ENCODE measurements at regions not wholly inside any gene's neighbourhood (a gene's known extent, or its start where the extent isn't known, plus 50 kb on each side); places are given as distances from the start of the nearest gene placed in this dataset.

DNA sequence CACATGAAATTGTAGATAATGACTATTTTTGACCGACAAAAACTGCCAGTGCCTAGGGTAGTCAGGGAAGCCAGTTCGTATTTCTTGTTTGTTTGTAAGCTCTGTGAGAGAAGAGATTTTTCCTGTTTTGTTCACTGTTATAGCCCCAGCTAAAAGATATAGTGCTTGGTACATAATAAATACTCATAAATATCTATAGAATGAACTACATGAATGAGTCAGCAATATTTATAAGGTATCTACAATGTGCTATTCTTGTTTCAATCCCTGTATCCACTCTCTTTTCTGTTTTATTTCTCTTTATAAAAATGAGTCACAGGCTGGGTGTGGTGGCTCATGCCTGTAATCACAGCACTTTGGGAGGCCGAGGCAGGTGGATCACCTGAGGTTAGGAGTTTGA lies 275.6 kb upstream of the FANCL start:
- ATAC-seq (no peak), DNase-seq (no peak)
- Mint-ChIP-seq H3K27ac (no peak overlapping the region), H3K27me3 (peaks cover 0 to 8% (median 0%) of the 10 kb centered on the region in 5 donors), H3K4me1 (no peaks in the 10 kb centered on the region), H3K4me3 (no peak overlapping the region), H3K9me3 (no peaks in the 10 kb centered on the region), H3K36me3 (no peaks in the 10 kb centered on the region)
- Histone ChIP-seq H3K4me3 (ENCODE audit: low read length) (no peak overlapping the region), H3K9me3 (ENCODE audit: control insufficient read depth in 2 of 3, low read length in 3 of 3) (no peaks in the 10 kb centered on the region), H3K36me3 (ENCODE audit: control insufficient read depth in 2 of 3, insufficient read depth in 3 of 3, low read length in 3 of 3) (no peaks in the 10 kb centered on the region), H3K4me1 (ENCODE audit: control insufficient read depth in 2 of 2, insufficient read depth in 2 of 2, low read length in 2 of 2) (no peaks in the 10 kb centered on the region), H3K27ac (ENCODE audit: low read depth, low read length) (no peak overlapping the region), H3K27me3 (ENCODE audit: control insufficient read depth in 2 of 2, insufficient read depth in 2 of 2, low read length in 2 of 2) (no peaks in the 10 kb centered on the region)
- intact Hi-C loops (cut with micrococcal nuclease): no loop called here
- POLR2A ChIA-PET: no interaction called here
- CTCF ChIA-PET: no interaction called here

DNA sequence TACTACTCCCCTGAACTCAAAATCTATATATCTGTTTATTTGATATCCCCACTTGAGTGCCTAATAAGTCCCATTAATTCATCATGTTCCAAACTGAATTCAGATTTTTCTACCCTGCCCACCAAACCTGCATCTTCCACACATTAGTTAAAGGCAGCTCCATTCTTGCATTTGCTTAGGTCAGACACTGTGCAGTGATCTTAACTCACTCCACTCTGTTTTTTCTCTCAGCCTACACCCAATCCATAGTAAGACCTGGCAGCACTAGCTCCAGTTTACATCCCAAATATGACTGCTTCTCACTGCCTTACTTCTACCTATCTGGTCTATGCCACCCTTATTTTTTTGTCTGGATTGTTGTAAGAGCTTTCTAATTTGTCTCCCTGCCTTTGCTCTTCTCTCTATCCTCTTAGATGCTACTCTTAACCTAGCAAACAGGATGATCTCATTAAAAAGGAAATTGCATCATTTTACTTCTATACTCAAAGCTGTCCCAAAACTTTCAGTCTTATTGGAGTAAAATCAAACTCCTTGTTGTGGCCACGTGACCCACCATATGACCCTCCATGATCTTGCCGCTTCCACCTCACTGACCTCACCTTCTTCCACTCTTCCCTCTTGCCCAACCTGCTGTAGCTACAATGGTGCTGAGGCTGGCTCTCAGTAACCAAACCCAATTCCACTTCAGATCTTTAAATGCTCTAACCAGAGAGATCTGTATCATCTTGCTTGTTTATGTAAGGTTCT lies 274.9 kb upstream of the FANCL start:
- H3K27me3 ChIP-seq (ENCODE audit: control insufficient read depth in 2 of 2, insufficient read depth in 2 of 2, low read length in 2 of 2): no peaks in the 10 kb centered on the region
- no peaks in the 10 kb centered on the region for H3K36me3 Mint-ChIP-seq
- H3K27ac ChIP-seq (ENCODE audit: low read depth, low read length): no peak overlapping the region
- no peak overlapping the region for H3K4me3 ChIP-seq (ENCODE audit: low read length)
- no peak for DNase-seq
- H3K9me3 Mint-ChIP-seq: no peaks in the 10 kb centered on the region
- H3K27me3 Mint-ChIP-seq: peaks cover 0 to 3% (median 0%) of the 10 kb centered on the region in 5 donors
- H3K9me3 ChIP-seq (ENCODE audit: control insufficient read depth in 2 of 3, low read length in 3 of 3): no peaks in the 10 kb centered on the region
- no peaks in the 10 kb centered on the region for H3K36me3 ChIP-seq (ENCODE audit: control insufficient read depth in 2 of 3, insufficient read depth in 3 of 3, low read length in 3 of 3)
- no peak overlapping the region for H3K4me3 Mint-ChIP-seq
- H3K27ac Mint-ChIP-seq: no peak overlapping the region
- no peaks in the 10 kb centered on the region for H3K4me1 ChIP-seq (ENCODE audit: control insufficient read depth in 2 of 2, insufficient read depth in 2 of 2, low read length in 2 of 2)
- no peaks in the 10 kb centered on the region for H3K4me1 Mint-ChIP-seq
- ATAC-seq: no peak
- intact Hi-C loops (cut with micrococcal nuclease): no loop called here
- POLR2A ChIA-PET: no interaction called here
- CTCF ChIA-PET: no interaction called here

DNA sequence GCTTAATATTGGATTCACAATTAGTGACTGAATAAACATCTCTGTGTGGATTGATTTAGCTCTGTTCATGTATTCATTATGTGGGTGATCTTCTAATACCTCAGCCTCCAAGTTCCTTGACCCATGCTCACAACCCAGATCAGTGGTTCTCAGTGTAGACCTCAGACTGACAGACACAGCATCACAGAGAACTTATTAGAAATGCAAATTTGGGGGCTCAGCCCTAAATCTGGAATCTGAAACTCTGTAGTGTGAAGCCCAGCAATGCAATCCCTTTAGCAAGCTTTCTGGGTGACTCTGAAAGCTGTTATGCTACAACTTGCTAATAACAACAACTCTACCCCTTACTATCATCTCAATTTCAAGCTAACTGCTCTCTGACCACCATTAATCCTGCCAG lies 273.1 kb upstream of the FANCL start:
- no peaks in the 10 kb centered on the region for H3K36me3 Mint-ChIP-seq
- H3K4me3 Mint-ChIP-seq: no peak overlapping the region
- H3K9me3 ChIP-seq (ENCODE audit: control insufficient read depth in 2 of 3, low read length in 3 of 3): no peaks in the 10 kb centered on the region
- no peak overlapping the region for H3K27ac Mint-ChIP-seq
- ATAC-seq (no peak), DNase-seq (no peak)
- H3K36me3 ChIP-seq (ENCODE audit: control insufficient read depth in 2 of 3, insufficient read depth in 3 of 3, low read length in 3 of 3): no peaks in the 10 kb centered on the region
- intact Hi-C loops (cut with micrococcal nuclease): no loop called here
- peaks cover 0 to 1% (median 0%) of the 10 kb centered on the region in 5 donors for H3K27me3 Mint-ChIP-seq
- no peak overlapping the region for H3K4me3 ChIP-seq (ENCODE audit: low read length)
- no peaks in the 10 kb centered on the region for H3K27me3 ChIP-seq (ENCODE audit: control insufficient read depth in 2 of 2, insufficient read depth in 2 of 2, low read length in 2 of 2)
- no peak overlapping the region for H3K27ac ChIP-seq (ENCODE audit: low read depth, low read length)
- peaks cover 0 to 1% (median 0%) of the 10 kb centered on the region in 11 donors for H3K9me3 Mint-ChIP-seq
- ChIA-PET POLR2A (no interaction called here), CTCF (no interaction called here)
- H3K4me1 ChIP-seq (ENCODE audit: control insufficient read depth in 2 of 2, insufficient read depth in 2 of 2, low read length in 2 of 2): no peaks in the 10 kb centered on the region
- H3K4me1 Mint-ChIP-seq: no peaks in the 10 kb centered on the region

DNA sequence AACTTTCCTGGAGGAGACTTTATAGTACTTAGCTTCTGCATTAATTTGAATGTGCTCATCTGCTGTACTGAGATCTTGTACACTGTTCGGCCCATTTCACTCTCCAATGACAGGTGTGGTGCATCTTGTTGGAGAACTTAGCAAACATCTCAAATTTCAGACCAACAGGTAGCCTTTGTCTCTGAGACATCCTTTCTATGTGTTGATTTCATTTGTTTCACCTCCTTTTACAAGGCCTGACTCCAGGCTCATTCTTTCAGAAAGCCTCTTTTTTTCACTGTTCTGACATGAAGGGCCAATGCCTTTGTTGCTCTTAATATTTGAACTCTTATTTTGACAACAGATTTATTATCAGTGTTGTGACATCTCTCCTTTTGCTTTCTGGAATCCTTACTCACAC lies 271.8 kb upstream of the FANCL start:
- DNase-seq (no peak), ATAC-seq (no peak)
- Mint-ChIP-seq H3K27me3 (peaks cover 0 to 4% (median 0%) of the 10 kb centered on the region in 5 donors), H3K36me3 (no peaks in the 10 kb centered on the region), H3K4me1 (no peaks in the 10 kb centered on the region), H3K4me3 (no peak overlapping the region), H3K9me3 (peaks cover 0 to 1% (median 0%) of the 10 kb centered on the region in 11 donors), H3K27ac (no peak overlapping the region)
- intact Hi-C loops (cut with micrococcal nuclease): no loop called here
- Histone ChIP-seq H3K27ac (ENCODE audit: low read depth, low read length) (no peak overlapping the region), H3K4me3 (ENCODE audit: low read length) (no peak overlapping the region), H3K4me1 (ENCODE audit: control insufficient read depth in 2 of 2, insufficient read depth in 2 of 2, low read length in 2 of 2) (no peaks in the 10 kb centered on the region), H3K27me3 (ENCODE audit: control insufficient read depth in 2 of 2, insufficient read depth in 2 of 2, low read length in 2 of 2) (no peaks in the 10 kb centered on the region), H3K36me3 (ENCODE audit: control insufficient read depth in 2 of 3, insufficient read depth in 3 of 3, low read length in 3 of 3) (no peaks in the 10 kb centered on the region), H3K9me3 (ENCODE audit: control insufficient read depth in 2 of 3, low read length in 3 of 3) (no peaks in the 10 kb centered on the region)
- ChIA-PET POLR2A (no interaction called here), CTCF (no interaction called here)

DNA sequence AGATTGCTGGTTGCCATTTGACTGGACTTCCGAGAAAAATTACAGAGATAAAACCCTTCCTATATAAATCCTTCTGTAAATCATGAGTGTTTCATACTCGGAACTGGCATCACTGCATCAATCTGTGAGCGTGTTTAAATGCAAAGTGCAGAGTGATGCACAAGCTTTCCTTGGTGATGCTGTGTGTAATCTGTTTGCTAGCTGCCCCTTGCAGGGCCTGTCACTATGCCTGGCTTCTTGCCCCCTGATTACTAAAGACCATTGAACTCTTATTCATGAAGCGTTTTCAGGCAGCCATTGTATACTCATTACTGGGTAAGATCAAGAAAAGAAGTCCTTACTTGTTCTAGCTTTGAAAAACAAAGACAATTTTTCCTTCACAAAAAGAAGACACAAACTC lies 266.9 kb upstream of the FANCL start:
- Mint-ChIP-seq H3K27ac (no peak overlapping the region), H3K27me3 (peaks cover 0 to 10% (median 0%) of the 10 kb centered on the region in 5 donors), H3K9me3 (peaks cover 0 to 1% (median 0%) of the 10 kb centered on the region in 11 donors), H3K4me3 (no peak overlapping the region), H3K4me1 (peaks cover 0 to 1% (median 0%) of the 10 kb centered on the region in 7 donors), H3K36me3 (no peaks in the 10 kb centered on the region)
- Histone ChIP-seq H3K4me1 (ENCODE audit: control insufficient read depth in 2 of 2, insufficient read depth in 2 of 2, low read length in 2 of 2) (no peaks in the 10 kb centered on the region), H3K9me3 (ENCODE audit: control insufficient read depth in 2 of 3, low read length in 3 of 3) (no peaks in the 10 kb centered on the region), H3K27me3 (ENCODE audit: control insufficient read depth in 2 of 2, insufficient read depth in 2 of 2, low read length in 2 of 2) (no peaks in the 10 kb centered on the region), H3K4me3 (ENCODE audit: low read length) (no peak overlapping the region), H3K36me3 (ENCODE audit: control insufficient read depth in 2 of 3, insufficient read depth in 3 of 3, low read length in 3 of 3) (no peaks in the 10 kb centered on the region), H3K27ac (ENCODE audit: low read depth, low read length) (no peak overlapping the region)
- POLR2A ChIA-PET: no interaction called here
- no peak for DNase-seq
- ATAC-seq: no peak
- intact Hi-C loops (cut with micrococcal nuclease): no loop called here
- CTCF ChIA-PET: no interaction called here

DNA sequence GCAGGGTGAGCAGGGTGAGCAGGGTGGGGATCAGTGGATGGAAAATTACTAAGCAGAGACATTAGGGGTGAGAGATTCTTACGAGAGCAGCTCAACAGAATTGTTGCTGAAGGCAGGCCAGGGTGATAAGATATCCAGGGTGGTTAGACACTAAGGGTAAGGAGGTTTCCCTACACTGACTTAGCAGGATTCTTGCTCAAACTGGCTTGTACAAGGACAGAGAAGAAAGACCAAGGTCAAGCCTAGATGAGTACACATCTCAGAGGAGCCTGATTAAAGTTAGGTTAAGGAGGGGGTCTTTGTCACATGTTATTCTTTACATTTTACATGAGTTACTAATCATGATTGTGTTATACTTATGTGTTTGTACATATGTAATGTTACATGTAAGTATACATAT lies 262.8 kb upstream of the FANCL start:
- Histone ChIP-seq H3K4me1 (ENCODE audit: control insufficient read depth in 2 of 2, insufficient read depth in 2 of 2, low read length in 2 of 2) (no peaks in the 10 kb centered on the region), H3K4me3 (ENCODE audit: low read length) (no peak overlapping the region), H3K27ac (ENCODE audit: low read depth, low read length) (no peak overlapping the region), H3K36me3 (ENCODE audit: control insufficient read depth in 2 of 3, insufficient read depth in 3 of 3, low read length in 3 of 3) (no peaks in the 10 kb centered on the region), H3K27me3 (ENCODE audit: control insufficient read depth in 2 of 2, insufficient read depth in 2 of 2, low read length in 2 of 2) (no peaks in the 10 kb centered on the region), H3K9me3 (ENCODE audit: control insufficient read depth in 2 of 3, low read length in 3 of 3) (no peaks in the 10 kb centered on the region)
- ChIA-PET CTCF (interaction anchor here (1.0 kb wide), 1 partner anchor 12 kb away, joined by 3 read pairs; no protein-coding TSS in a partner anchor), POLR2A (no interaction called here)
- Mint-ChIP-seq H3K4me1 (peaks cover 0 to 1% (median 0%) of the 10 kb centered on the region in 7 donors), H3K36me3 (no peaks in the 10 kb centered on the region), H3K9me3 (peaks cover 0 to 2% (median 0%) of the 10 kb centered on the region in 11 donors), H3K4me3 (no peak overlapping the region), H3K27me3 (peaks cover 0 to 10% (median 0%) of the 10 kb centered on the region in 5 donors), H3K27ac (no peak overlapping the region)
- intact Hi-C loops (cut with micrococcal nuclease): no loop called here
- ATAC-seq (no peak), DNase-seq (no peak)

DNA sequence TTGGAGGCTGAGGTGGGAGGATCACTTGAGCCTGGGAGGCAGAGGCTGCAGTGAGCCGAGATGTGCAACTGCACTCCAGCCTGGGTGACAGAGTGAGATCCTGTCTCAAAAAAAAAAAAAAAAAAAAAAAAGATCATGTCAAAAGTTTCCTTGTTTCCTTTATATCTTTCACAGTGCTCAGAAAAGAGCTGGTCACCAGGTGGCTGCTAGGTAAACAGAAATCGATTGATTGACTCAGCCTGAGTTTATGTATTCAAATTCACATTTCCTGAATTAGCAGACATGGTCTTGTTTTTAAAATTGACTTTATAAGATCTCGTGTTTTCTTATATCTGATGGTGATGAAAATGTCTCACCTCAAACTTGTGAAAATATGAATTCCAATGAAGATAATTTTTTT lies 261.8 kb upstream of the FANCL start:
- no peaks in the 10 kb centered on the region for H3K4me1 ChIP-seq (ENCODE audit: control insufficient read depth in 2 of 2, insufficient read depth in 2 of 2, low read length in 2 of 2)
- H3K36me3 Mint-ChIP-seq: no peaks in the 10 kb centered on the region
- ATAC-seq: no peak

More for the DNA sequence above, 261.8 kb upstream of the FANCL start:
- intact Hi-C loops (cut with micrococcal nuclease): no loop called here
- no peaks in the 10 kb centered on the region for H3K27me3 ChIP-seq (ENCODE audit: control insufficient read depth in 2 of 2, insufficient read depth in 2 of 2, low read length in 2 of 2)
- H3K4me3 Mint-ChIP-seq: no peak overlapping the region
- H3K27ac Mint-ChIP-seq: no peak overlapping the region
- H3K9me3 Mint-ChIP-seq: peaks cover 0 to 2% (median 0%) of the 10 kb centered on the region in 11 donors
- POLR2A ChIA-PET: no interaction called here
- H3K27me3 Mint-ChIP-seq: peaks cover 0 to 7% (median 0%) of the 10 kb centered on the region in 5 donors
- H3K4me3 ChIP-seq (ENCODE audit: low read length): no peak overlapping the region
- H3K36me3 ChIP-seq (ENCODE audit: control insufficient read depth in 2 of 3, insufficient read depth in 3 of 3, low read length in 3 of 3): no peaks in the 10 kb centered on the region
- no peak overlapping the region for H3K27ac ChIP-seq (ENCODE audit: low read depth, low read length)
- no peaks in the 10 kb centered on the region for H3K9me3 ChIP-seq (ENCODE audit: control insufficient read depth in 2 of 3, low read length in 3 of 3)
- peaks cover 0 to 1% (median 0%) of the 10 kb centered on the region in 7 donors for H3K4me1 Mint-ChIP-seq
- CTCF ChIA-PET: no interaction called here
- no peak for DNase-seq

Measured in naive thymus-derived CD4-positive, alpha-beta T cell (primary cell).